ENCODE measurements at regions not wholly inside any gene's neighbourhood (a gene's known extent, or its start where the extent isn't known, plus 50 kb on each side); places are given as distances from the start of the nearest gene placed in this dataset.
"Not testable (repeated sequence)": the region's sequence is repeated elsewhere in the genome, so short reads cannot be mapped to it uniquely, and the experiment has no call there.

DNA sequence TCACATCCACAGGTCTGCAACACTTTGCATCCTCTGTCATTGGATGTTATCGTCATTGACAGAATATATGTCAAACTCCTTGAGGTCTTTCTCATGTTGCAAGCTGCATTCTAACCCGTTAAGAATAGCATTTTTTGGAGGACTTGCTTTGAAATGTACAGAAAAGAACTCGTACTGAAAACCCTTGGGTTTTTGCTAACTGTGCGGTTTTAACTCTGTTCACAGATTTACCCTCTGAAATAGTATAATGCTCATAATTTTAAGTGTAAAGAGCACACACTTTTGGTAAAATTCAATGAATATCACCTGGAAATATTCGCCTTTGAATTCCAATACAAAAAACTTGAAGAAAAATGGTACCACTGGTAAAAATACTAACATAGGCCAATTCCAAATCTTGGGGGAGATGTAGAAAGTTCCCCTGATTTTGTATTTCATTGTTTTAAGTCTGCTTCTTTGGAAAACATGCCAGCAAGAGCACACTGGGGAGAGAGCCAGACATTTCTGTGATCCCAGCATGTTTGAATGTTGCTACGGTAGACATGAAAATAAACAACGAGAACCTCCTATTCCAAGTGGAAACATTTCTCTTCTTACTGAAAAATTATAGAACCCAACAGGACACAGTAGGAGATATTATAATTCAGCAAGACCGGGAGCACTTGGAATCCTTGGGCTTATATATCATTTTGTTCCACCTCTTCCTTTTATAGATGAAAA lies 446.0 kb downstream of the AEBP2 start:
- DNase-seq, result no peak

- no peak for DNase-seq
These were observed 446.8 kb downstream of the AEBP2 start for GRCh38 chr12:19886065-19886464.

- peak; percentile 9 for DNase-seq
These were observed 447.4 kb downstream of the AEBP2 start for GRCh38 chr12:19886639-19887064.

GRCh38 chr12:19890024-19890423 lies 450.7 kb downstream of the AEBP2 start:
- no peak for DNase-seq

DNA sequence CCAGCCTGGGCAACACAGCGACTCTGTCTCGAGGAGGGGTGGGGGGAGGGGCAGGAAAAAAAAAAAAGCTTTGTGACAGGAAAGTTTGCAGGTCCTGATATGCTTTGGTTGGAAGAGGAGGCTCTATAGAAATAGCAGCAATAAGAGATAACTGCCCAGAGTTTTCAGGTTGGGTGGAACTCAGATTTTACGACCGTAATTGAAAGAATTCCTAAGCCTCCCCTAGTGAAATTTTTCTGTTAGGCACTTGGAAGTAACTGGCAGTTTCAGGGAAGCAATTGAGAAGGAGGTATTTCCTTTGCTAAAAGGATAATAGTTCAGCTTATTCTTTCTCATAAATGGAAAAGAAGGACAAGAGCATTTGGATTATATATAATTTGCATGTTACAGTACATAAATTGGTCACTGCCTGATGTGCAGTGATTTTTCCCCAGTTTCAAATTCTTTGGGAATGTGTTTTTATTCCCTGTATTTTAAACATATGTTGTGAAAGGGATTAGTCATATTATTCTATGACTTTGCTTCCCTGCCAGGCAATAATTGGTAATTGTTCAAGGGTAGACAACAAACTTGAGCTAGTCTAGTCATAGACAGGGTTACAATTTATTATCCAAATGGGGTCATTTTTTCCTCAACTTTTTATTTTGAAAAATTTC lies 452.8 kb downstream of the AEBP2 start:
- DNase-seq, result no peak

GRCh38 chr12:19893514-19893913 lies 454.2 kb downstream of the AEBP2 start:
- DNase-seq, result peak; percentile 43

DNA sequence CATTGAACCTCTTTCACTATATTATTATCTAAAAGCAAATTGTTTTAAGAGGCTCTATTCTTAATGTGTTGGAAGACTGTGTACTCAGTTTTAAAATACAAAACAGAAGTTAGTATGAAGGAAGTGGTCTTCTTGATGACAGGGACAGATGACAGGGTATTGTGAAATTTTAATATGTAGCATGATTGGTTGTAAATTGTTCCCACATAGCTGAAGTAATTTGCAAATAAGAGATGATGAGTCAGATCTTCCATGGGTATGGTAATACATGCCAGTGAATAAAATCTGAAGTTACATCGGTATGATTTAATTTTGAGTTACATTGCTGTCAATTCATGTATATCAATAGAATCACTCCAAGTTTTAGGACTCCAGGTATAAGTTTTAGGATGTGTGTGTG lies 454.8 kb downstream of the AEBP2 start:
- DNase-seq, result no peak

DNA sequence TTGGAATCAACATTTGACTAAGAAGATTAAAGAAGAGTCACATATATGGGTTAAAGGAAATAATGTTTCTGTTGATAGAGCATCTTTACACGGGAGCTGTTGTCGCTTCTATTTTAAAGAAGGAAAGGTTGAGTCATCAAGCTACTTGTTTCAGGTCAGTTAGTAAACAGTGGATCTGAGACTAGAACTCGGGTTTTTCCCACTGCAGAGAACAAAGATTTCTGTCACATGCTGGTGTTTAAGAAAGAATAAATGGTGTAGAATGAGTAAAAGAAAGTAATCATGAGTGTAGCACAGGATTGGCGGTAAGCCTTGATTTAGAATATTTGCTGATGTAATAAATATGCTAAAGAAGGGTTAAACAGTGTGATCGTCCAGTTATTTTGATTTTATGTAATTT lies 455.5 kb downstream of the AEBP2 start:
- DNase-seq, result no peak

DNA sequence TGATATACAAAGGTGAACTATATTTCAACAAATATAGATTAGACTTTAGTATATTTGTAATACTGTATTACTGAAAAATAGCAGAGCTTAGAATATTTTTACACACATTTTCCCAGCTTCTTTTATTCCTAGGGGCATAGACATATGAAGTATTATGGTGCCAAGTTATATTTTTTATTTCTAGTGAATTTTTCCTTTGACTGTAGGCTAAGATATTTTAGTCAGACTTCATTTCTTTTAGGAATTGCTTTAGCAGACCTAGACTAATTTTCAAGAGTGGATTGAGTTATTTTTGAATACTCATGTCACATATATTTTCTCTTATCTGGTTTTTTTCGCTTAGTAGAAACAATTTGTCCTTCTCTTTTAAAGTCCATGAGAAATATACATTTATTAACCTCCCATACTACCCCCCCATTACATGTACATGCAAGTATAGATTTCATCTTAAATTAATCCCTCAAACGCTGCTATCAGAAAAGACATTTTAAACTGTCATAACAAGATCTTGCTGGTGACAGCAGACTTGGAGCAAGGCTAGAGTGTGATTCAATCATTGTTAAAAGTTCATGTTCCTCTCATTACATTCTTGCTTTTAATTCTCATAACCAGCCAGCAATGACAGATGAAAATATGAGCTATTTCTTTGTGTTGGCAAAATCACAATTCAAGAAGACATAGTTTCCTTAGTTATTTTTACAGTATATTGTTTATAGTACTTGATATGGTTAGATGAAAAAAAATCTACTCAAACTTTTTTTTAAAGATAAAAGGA lies 456.1 kb downstream of the AEBP2 start:
- DNase-seq, result no peak

DNA sequence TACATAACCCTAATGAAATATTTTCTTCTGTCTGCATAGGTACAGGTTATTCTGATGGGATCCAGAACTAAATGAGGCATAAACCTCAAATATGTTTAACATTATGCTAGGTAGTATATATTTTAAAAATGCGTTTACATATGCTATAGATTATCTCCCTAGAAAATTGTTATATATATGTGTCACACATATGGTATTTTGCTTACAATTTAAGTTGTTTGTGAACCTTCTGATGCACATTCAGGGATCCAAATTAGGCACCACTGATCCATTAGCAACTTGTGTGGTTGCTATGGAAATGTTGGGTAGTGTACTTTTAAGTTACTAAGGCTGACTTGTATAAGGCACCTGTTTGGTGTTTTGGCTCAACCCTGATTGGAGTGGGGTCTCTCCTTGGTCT lies 456.7 kb downstream of the AEBP2 start:
- no peak for DNase-seq

DNA sequence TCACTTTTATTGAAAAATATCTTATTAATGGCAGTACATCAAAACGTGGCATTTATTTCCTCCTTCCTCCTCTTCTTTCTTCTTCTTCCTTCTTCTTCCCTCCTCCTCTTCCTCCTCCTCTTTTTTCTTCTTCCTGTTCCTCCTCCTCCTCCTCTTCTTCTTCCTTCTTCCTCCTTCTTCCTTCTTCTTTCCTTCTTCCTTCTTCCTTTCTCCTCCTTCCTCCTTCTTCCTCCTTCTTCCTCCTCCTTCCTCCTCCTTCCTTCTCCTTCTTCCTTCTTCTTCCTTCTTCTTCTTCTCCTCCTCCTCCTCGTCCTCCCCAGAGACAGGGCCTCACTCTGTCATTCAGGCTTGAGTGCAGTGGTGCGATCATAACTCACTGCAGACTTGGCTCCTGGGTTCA lies 457.2 kb downstream of the AEBP2 start:
- DNase-seq, result no peak

DNA sequence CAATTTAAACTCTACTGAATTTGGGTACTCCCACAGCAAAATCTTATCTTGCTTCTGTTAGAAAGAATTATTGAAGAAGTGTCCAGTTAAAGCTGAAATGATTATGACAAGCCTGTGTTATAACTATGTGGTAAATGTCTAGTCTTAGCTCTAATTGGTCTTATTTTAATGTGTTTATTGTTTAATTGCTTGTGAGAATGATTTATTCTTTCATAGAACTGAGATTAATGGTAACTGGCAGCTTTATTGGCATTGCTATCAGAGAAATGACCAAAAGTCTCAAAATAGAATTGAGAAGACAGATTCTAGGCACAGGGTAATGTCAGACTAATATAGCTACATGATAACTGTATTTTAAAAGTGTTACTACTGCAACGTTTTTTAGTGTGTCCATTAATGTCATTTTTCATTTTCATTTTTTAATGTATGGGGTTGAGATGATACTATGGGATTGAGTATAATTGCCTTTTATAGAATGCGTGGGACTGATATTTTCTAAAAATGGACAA lies 458.7 kb downstream of the AEBP2 start:
- DNase-seq, result no peak

DNA sequence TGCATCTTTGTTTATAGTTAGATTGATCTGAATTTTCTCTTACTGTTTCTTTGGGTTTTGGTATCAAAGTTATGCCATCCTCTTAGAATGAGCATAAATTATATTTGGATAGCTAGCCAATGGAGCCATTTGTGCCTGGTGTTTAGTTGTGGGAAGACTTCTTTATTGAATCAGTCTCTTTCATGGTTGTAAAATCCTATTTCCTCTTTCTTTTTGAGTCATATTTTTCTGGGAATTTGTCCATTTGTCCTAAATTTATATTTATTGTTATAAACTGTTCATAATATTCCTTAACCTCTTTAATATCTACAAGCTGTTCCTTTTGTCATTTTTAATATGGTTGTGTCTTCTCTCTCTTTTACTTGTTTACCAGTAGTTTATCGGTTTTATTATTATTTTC lies 462.5 kb downstream of the AEBP2 start:
- DNase-seq, result no peak

DNA sequence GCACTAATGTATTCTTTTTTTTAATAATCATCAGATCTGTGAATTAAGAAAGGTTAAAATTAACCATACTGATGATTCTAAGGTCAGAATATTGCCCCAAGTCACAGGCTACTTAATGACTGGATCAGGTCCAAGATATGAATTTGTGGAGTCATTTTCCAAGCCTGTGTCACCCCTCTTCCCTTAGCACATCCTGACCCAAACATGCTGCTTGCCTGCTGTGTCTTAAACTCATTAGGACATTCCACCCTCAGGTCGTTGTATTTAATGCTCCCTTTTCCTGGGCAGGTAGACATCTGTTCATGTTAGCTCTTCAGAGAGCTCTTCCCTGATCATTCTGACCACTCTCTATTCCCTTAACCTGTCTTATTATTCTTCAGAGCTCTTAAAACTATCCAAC lies 463.5 kb upstream of the PDE3A start:
- DNase-seq, result no peak

- DNase-seq, result no peak
These were observed 459.5 kb upstream of the PDE3A start for GRCh38 chr12:19908830-19909229.

GRCh38 chr12:19909418-19909817 lies 458.9 kb upstream of the PDE3A start:
- no peak for DNase-seq

DNA sequence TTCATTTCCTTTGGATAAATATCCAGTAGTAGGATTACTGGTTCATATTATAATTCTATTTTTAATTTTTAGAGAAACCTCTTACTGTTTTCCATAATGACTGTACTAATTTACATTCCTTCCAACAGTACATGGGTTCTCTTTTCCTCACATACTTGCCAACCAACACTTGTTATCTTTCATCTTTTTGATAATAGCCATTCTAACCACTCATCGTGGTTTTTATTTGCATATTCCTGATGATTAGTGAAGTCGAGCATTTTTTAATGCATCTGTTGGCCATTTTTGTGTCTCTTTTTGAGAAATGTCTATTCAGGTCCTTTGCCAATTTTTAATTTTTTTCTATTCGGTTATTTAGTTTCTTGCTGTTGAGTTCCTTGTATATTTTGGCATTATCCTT lies 457.7 kb upstream of the PDE3A start:
- DNase-seq, result no peak

DNA sequence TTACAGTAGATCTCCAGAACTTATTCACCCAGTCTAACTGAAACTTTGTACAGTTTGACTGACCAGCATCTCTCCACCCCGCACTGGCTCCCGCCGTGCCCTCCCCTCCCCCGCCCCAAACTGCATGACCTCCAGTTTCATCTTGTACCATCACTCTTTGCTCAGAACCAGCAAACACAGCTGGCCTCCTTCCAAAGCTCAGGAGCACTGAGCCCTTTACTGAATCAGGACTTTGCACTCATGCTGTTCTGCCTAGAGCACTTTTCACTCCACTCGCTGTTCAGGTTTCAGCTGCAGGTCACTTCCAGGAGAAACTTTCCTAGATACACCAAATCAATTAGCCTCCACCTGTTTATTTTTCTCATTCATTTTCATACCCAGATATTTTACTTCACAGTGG lies 455.3 kb upstream of the PDE3A start:
- no peak for DNase-seq

DNA sequence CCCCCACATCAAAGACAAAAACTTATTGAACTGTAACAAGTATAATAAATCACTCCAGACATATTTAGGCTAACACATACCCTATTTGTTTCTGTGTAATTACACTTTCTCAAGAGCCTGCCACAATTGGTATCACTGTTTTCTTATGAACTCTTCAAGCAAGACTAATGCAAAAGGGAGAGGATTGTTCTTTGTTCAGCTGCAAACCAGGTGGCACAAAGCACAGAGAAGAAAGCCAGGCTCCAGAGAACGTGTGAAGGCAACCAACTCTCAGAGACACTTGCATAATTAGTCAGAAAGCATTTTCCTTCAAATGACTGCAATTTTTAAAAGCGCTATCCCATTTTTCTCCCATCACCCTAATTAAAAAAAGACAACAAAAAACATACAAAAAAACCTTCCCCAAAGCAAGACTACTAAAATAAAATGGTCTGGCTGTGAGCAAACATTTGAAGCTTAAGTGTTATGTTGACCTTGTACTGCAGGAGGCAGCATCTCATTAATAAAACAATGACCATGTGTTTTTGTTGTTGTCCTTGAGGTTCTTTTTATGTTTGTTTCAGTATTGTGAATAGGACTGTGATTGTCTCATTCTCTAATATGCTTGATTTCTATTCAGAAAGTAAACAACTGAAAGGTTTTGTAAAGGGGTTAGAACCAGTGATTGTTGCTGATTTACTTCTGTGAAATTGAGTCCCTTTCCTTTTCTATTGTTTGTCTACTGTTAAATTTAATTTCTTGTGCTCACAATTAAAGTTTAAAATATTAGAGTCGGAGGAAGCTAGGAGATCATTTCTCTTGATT lies 452.7 kb upstream of the PDE3A start:
- no peak for DNase-seq

DNA sequence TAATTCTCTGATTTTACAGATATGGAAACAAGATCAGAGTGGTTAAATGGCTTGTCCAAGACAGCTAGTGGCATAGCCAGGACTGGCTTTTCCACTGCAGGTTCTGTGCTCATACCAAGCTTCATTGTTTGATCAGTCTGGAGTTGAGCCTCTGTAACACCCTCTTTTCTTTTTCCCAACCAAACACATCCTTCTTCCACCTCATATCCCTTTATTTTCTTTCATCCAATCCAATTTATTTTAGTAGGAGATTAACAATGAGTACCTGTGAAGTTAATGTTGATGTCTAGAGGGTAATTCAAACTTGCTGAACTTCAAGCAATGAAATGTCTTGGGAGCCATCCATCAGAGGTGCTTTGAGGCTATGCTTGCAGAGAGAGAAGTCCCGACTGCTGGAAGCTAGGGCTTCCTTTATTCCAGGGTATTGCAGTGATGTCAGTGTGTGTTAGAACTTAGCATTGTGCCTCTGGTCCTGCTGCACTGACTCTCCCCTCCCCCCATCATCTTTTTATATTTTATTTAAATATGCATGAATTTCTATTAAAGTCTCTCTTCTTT lies 452.1 kb upstream of the PDE3A start:
- no peak for DNase-seq

GRCh38 chr12:19916974-19917373 lies 451.4 kb upstream of the PDE3A start:
- no peak for DNase-seq

DNA sequence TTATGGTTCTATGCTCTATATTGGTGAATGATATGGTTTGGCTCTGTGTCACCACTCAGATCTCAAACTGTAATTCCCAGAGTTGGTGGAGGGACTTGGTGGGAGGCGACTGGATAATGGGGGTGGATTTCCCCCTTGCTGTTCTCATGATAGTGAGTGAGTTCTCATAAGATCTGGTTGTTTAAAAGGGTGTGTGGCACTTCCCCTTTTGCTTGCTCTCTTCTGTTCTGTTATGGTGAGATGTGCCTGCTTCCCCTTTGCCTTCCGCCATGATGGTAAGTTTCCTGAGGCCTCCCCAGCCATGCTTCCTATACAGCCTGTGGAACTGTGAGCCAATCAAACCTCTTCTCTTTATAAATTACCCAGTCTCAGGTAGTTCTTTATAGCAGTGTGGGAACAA lies 446.6 kb upstream of the PDE3A start:
- DNase-seq, result not testable (repeated sequence)

- DNase-seq, result no peak
These were observed 445.6 kb upstream of the PDE3A start for GRCh38 chr12:19922717-19923116.

Measured in NCI-H226 (cell line).